Astrocyte of the cerebellum (primary cell): ENCODE measurements at regions not wholly inside any gene's neighbourhood (a gene's known extent, or its start where the extent isn't known, plus 50 kb on each side); places are given as distances from the start of the nearest gene placed in this dataset.

Experiments used
- DNase-seq: peaks from one replicate; pipeline ENCODE4 v3.0.0-alpha.2; 2011; ENCODE audit warnings: low read depth
- H3K4me3 ChIP-seq: 2 replicates; pipeline ENCODE4 v1.5.1; 2011; ENCODE audit warnings: mild to moderate bottlenecking, low read depth, low read length, moderate library complexity
- CTCF ChIP-seq: IDR thresholded peaks from 2 replicates; pipeline ENCODE4 v1.5.1; 2012; ENCODE audit warnings: low read length, low read depth, moderate library complexity, mild to moderate bottlenecking; ENCODE audit errors: missing control alignments
- in situ Hi-C: cut with HindIII; loops from 2 replicates; pipeline ENCODE4 v1.10.0; 2017; ENCODE audit warnings: low sequenced_read_pairs

DNA sequence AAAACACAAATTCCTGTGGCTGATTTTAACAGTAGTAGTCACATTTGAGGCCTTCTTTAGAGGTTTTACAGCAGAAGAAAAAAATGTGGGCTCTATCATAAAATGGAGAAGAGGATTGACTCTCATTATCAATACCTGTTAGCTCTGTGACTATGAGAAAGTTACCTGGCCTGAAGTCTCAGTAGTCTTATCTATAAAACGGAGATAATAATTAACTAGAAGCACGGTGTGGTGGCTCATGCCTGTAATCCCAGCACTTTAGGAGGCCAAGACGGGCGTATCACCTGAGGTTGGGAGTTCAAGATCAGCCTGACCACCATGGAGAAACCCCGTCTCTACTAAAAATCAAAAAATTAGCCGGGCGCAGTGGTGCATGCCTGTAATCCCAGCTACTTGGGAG, 90.4 kb upstream of the PLPPR4 start:
- no peak overlapping the region for H3K4me3 ChIP-seq
- no peak for DNase-seq
- in situ Hi-C loops = no loop called here
- no peak for TF ChIP-seq CTCF

GRCh38 chr1:99176753-99177152, 87.5 kb upstream of the PLPPR4 start:
- in situ Hi-C loops = loop anchor here (25.0 kb wide), 1 partner anchor 311 kb away; no protein-coding TSS in a partner anchor
- DNase-seq = no peak
- no peak overlapping the region for H3K4me3 ChIP-seq
- no peak for TF ChIP-seq CTCF

DNA sequence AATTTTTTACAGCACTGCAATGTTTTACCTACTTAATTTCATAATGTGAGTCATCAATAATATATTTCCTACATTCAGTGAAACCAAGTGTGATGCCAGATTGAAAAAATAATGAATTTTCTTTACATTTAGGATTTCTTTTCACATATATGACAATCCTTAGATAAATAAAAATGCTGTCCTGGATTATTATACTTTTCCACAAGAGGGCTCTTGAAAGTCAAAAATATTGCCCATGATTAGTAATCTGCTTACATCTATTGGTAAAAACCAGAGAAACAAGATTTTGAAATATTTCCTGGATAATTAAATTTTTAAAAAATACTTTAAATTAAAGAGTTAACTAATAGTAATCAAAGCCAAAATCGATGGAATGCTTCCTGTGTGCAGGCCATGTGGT, 86.8 kb upstream of the PLPPR4 start:
- no peak overlapping the region for H3K4me3 ChIP-seq
- no peak for TF ChIP-seq CTCF
- no peak for DNase-seq
- in situ Hi-C loops = loop anchor here (25.0 kb wide), 1 partner anchor 310 kb away; no protein-coding TSS in a partner anchor

DNA sequence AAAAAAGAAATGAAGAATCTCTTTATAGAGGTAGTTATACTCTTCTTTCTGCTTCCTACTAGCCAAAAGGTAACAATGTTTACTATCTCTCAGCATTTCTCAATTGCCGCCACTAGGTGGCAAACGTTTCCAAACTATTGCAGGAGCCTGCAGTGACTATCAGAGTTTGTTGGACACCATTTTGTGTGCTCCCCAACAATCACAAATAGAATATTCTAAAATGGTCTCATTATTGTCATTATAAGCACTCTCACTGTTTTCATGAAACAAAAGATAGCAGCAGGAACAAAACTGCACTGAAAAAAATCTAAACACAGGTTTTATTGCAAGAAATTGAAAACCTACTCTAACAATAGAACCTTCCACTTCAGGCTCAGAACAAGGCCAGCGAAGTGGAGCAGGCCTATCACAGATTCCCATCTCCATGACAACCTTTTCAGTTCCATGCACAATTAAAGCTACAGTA, 83.9 kb upstream of the PLPPR4 start:
- in situ Hi-C loops = loop anchor here (25.0 kb wide), 1 partner anchor 307 kb away; no protein-coding TSS in a partner anchor
- peak; percentile 75 for TF ChIP-seq CTCF
- DNase-seq = peak; percentile 70
- H3K4me3 ChIP-seq = no peak overlapping the region

GRCh38 chr1:99180915-99181314, 83.4 kb upstream of the PLPPR4 start:
- in situ Hi-C loops = loop anchor here (25.0 kb wide), 1 partner anchor 306 kb away; no protein-coding TSS in a partner anchor
- no peak for TF ChIP-seq CTCF
- no peak for DNase-seq
- H3K4me3 ChIP-seq = no peak overlapping the region

DNA sequence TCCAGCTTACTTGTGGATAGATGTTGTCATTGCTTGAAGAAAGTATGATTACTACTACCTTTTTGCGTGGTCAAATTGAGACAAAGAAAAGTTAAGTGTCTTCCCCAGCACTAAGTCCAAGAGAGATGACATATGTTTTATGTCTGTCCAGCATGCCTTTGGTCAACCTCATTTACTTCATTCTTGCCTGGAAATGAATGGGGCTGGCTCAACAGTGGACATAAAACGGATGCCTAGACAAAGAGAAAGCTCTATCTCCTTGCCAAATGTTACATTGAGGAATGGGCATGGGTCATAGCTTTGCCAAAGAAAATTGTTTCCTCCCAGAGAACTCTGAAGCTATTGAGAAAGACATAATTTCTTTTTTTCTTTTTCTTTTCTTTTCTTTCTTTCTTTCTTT, 82.4 kb upstream of the PLPPR4 start:
- TF ChIP-seq CTCF = no peak
- in situ Hi-C loops = loop anchor here (25.0 kb wide), 1 partner anchor 305 kb away; no protein-coding TSS in a partner anchor
- DNase-seq = no peak
- no peak overlapping the region for H3K4me3 ChIP-seq

- no peak for DNase-seq
- in situ Hi-C loops = loop anchor here (25.0 kb wide), 1 partner anchor 302 kb away; no protein-coding TSS in a partner anchor
- TF ChIP-seq CTCF = no peak
- H3K4me3 ChIP-seq = no peak overlapping the region
Measured at GRCh38 chr1:99185196-99185595, 79.1 kb upstream of the PLPPR4 start.
